ENCODE measurements at regions not wholly inside any gene's neighbourhood (a gene's known extent, or its start where the extent isn't known, plus 50 kb on each side); places are given as distances from the start of the nearest gene placed in this dataset.

DNA sequence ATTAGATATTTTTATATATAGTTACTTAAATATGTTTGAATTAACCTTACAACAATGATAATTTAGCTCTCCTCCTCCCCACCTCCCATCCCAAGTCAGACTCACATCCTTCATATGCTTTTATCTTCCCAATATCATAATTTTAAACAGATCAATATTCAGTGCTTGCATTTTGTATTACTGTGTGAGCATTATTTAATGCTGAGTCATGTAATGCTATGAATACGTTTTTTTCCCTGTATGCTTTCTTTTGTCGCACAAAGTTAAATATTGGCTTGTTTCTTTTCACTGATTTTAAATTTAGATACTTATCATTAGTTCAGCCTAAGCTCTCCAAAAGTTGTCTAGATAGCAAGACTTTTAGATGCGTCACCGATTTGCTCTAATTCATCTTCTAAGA lies 471.6 kb upstream of the SGO1 start:
- no peaks in the 10 kb centered on the region for H3K4me1 ChIP-seq (replicated peaks in 1 of 4; ENCODE audit: control insufficient read depth in 3 of 4, insufficient read depth in 4 of 4, low read length in 3 of 4)
- H3K9ac ChIP-seq (replicated peaks in 1 of 4; ENCODE audit: extremely low read depth in 1 of 4, low read depth in 3 of 4, low read length in 3 of 4): no peak overlapping the region
- no peak overlapping the region for H3K4ac ChIP-seq (replicated peaks; ENCODE audit: insufficient read length, low read depth, low read length)
- H3K4me2 ChIP-seq (ENCODE audit: insufficient read depth in 1 of 2, low read depth in 2 of 2, low read length in 2 of 2): no peak overlapping the region
- TF ChIP-seq MAFK (IDR thresholded peaks at IDR 0.05; ENCODE audit: low read depth, low read length) (peak; percentile 25; the same call in 1 of the 2 replicates), BACH1 (IDR thresholded peaks at IDR 0.05; ENCODE audit: low read length) (peak; percentile 78)
- TF ChIP-seq, protein P1, sequence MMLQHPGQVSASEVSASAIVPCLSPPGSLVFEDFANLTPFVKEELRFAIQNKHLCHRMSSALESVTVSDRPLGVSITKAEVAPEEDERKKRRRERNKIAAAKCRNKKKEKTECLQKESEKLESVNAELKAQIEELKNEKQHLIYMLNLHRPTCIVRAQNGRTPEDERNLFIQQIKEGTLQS (IDR thresholded peaks at IDR 0.05; ENCODE audit: insufficient read depth, low read depth, low read length): no peak
- CTCF ChIA-PET (ENCODE audit: partially characterized antibody): interaction anchor here (1.1 to 1.5 kb wide), 2 partner anchors 10 to 24 kb away, joined by 3 read pairs; no protein-coding TSS in a partner anchor
- H4K5ac ChIP-seq (ENCODE audit: insufficient read length, low read depth, low read length): no peak overlapping the region
- no peak overlapping the region for H2AK5ac ChIP-seq (ENCODE audit: low read depth, low read length)
- no peak overlapping the region for H2BK12ac ChIP-seq (ENCODE audit: low read depth, low read length)
- H3K18ac ChIP-seq (ENCODE audit: extremely low read depth, low read length): no peak overlapping the region
- H2BK20ac ChIP-seq (ENCODE audit: low read length): no peak overlapping the region
- H3K56ac ChIP-seq (replicated peaks; ENCODE audit: insufficient read length, low read depth, low read length): no peak overlapping the region
- no peak overlapping the region for H2BK120ac ChIP-seq (replicated peaks; ENCODE audit: low read depth, low read length)
- 88% methylated on average over 4 of the region's 4 CpGs; no CpG with 5 or more reads in 1 of the 2 experiments for WGBS, 2 experiments (ENCODE audit: extremely low coverage in 1 of 2, insufficient coverage in 1 of 2, insufficient read length in 1 of 2, insufficient replicate concordance in 2 of 2, low coverage in 1 of 2, low lambda C conversion rate in 2 of 2, missing lambda C conversion rate in 1 of 2)
- H4K20me1 ChIP-seq (replicated peaks in 1 of 2; ENCODE audit: control insufficient read depth in 1 of 2, insufficient read depth in 2 of 2, low read length in 2 of 2): no peaks in the 10 kb centered on the region
- no peak overlapping the region for H2BK15ac ChIP-seq (ENCODE audit: low read length)
- no peak overlapping the region for H4K8ac ChIP-seq (ENCODE audit: extremely low read depth, insufficient read depth, low read length)
- no peak overlapping the region for H3K4me3 ChIP-seq (ENCODE audit: extremely low read depth in 1 of 4, insufficient read depth in 2 of 4, low read depth in 3 of 4, low read length in 4 of 4)
- H3K23me2 ChIP-seq (ENCODE audit: low read depth, low read length): no peaks in the 10 kb centered on the region
- POLR2A ChIA-PET (ENCODE audit: partially characterized antibody): no interaction called here
- no peaks in the 10 kb centered on the region for H3K79me1 ChIP-seq (ENCODE audit: low read depth, low read length)
- no peak overlapping the region for H2AFZ ChIP-seq (ENCODE audit: low read length)
- H3K27ac ChIP-seq (ENCODE audit: low read depth, low read length): no peak overlapping the region
- H3K14ac ChIP-seq (ENCODE audit: insufficient read length): no peak overlapping the region
- H3K79me2 ChIP-seq (ENCODE audit: control insufficient read depth in 1 of 2, insufficient read depth in 2 of 2, low read length in 2 of 2): no peaks in the 10 kb centered on the region
- no peaks in the 10 kb centered on the region for H3K27me3 ChIP-seq (replicated peaks in 1 of 4; ENCODE audit: control insufficient read depth in 3 of 4, extremely low read depth in 1 of 4, insufficient read depth in 3 of 4, low read length in 3 of 4)
- H4K91ac ChIP-seq (replicated peaks; ENCODE audit: insufficient read length, low read length): no peak overlapping the region
- FAIRE-seq: no peak
- H2BK5ac ChIP-seq (ENCODE audit: low read depth, low read length): no peak overlapping the region
- DNase-seq (ENCODE audit: low read depth in 1 of 2, low spot score in 2 of 2): no peak
- no peaks in the 10 kb centered on the region for H3K36me3 ChIP-seq (ENCODE audit: control insufficient read depth in 2 of 4, insufficient read depth in 4 of 4, low read length in 3 of 4)
- H3K23ac ChIP-seq (ENCODE audit: insufficient read length): no peak overlapping the region
- no peaks in the 10 kb centered on the region for H3K9me3 ChIP-seq (ENCODE audit: insufficient read depth in 2 of 2, low read depth in 1 of 2, low read length in 1 of 2)
